Erythroblast (primary cell): ENCODE measurements at regions not wholly inside any gene's neighbourhood (a gene's known extent, or its start where the extent isn't known, plus 50 kb on each side); places are given as distances from the start of the nearest gene placed in this dataset.

Experiments
- GATA1 ChIP-seq: IDR thresholded peaks from 2 replicates; pipeline ENCODE4 v1.6.1; 2011; ENCODE audit warnings: low read depth, mild to moderate bottlenecking, control low read depth, low read length, moderate library complexity
- POLR2A ChIP-seq: IDR thresholded peaks from 2 replicates; pipeline ENCODE4 v1.6.1; 2011; ENCODE audit warnings: mild to moderate bottlenecking, low read length

DNA sequence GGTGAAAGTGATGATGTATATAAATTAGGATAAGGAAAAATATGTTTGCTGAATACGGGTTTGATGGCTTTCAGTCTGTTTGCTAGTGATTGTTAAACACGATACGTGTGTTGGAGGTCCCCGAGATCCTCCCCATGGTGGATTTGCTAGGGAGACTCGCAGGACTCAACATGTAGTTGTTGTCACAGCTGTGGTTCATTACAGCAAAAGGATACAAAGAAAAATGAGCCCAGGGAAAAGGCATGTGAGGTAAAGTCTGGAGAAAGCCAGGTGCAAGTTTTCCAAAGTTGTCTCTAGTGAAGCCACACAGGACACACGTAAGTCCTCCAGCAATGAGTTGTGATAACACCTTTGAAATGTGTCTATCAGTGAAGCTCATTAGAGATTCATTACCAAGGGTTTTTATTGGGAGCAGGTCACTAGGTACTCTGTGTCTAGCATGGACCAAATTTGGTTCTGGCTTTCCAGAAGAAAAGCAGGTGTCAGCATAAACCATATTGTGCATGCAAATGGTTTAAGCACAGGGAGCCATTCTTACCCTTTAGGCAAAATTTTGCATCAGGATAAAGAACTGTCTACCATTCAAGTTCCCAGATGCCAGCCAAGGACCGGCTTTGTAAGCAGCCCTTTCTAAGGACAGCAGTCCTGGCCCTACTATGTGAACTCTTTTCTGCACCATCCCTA, 215.2 kb upstream of the WSCD1 start:
- no peak for TF ChIP-seq POLR2A
- no peak for TF ChIP-seq GATA1
